Stomach (tissue), 8 donors: ENCODE measurements at regions not wholly inside any gene's neighbourhood (a gene's known extent, or its start where the extent isn't known, plus 50 kb on each side); places are given as distances from the start of the nearest gene placed in this dataset.

ENCODE experiments used
- DNase-seq, 2 donors: peaks; one replicate each; pipeline versions ENCODE4 v3.0.0 to v3.0.0-alpha.2; 2013 to 2019
- H3K27ac ChIP-seq, 5 donors: fragments of 200-600 bp in 4 of 5; sonication (generic) in 4 of 5; one replicate each; pipeline ENCODE4 v1.5.1; 2013 to 2019; ENCODE audit warnings: mild to moderate bottlenecking in 1 of 5, moderate library complexity in 1 of 5
- H3K27me3 ChIP-seq, 3 donors: fragments of 200-600 bp; sonication (generic); one replicate each; pipeline ENCODE4 v1.5.1; 2017 to 2019; ENCODE audit warnings: mixed run types in 1 of 3
- H3K36me3 ChIP-seq, 4 donors: fragments of 200-600 bp; sonication (generic); 1 replicate in 3 of 4; 2 replicates in 1 of 4; pipeline ENCODE4 v1.5.1; 2016 to 2019
- H3K4me1 ChIP-seq, 4 donors: fragments of 200-600 bp; sonication (generic); one replicate each; pipeline ENCODE4 v1.5.1; 2016 to 2019
- H3K4me3 ChIP-seq, 4 donors: fragments of 200-600 bp; sonication (generic) in 3 of 4; one replicate each; pipeline ENCODE4 v1.5.1; 2016 to 2019; ENCODE audit warnings: mild to moderate bottlenecking in 1 of 4
- H3K9me3 ChIP-seq, 4 donors: fragments of 200-600 bp; sonication (generic); one replicate each; pipeline ENCODE4 v1.5.1; 2016 to 2019
- CTCF ChIP-seq, 7 experiments: fragments of 450-650 bp in 4 of 7; fragments of 200-600 bp in 3 of 7; sonication (generic) in 3 of 7; IDR thresholded peaks; one replicate each; pipeline ENCODE4 v1.5.1; 2016 to 2019; ENCODE audit warnings: antibody characterized with exemption in 7 of 7, control low read depth in 2 of 7, mild to moderate bottlenecking in 1 of 7
- EP300 ChIP-seq: sonication (generic); formaldehyde crosslinking; IDR thresholded peaks from one replicate; pipeline ENCODE4 v1.6.1; 2017; ENCODE audit warnings: antibody characterized with exemption
- POLR2A ChIP-seq, 4 donors: fragments of 450-650 bp; IDR thresholded peaks; one replicate each; pipeline ENCODE4 v1.6.1; 2016; ENCODE audit warnings: antibody characterized with exemption in 4 of 4, control low read depth in 2 of 4, mild to moderate bottlenecking in 1 of 4, moderate library complexity in 1 of 4
- POLR2AphosphoS5 ChIP-seq, 3 donors: sonication (generic); formaldehyde crosslinking; IDR thresholded peaks; one replicate each; pipeline ENCODE4 v1.6.1; 2016; ENCODE audit warnings: antibody characterized with exemption in 3 of 3
- WGBS, 5 donors: extraction: QIAGEN DNeasy Blood & Tissue Kit in 3 of 5; methylation state at CpG; one replicate each; pipeline versions ENCODE4 v1.1.5 to v1.1.7; 2013 to 2018; 5-methylcytosine and 5-hydroxymethylcytosine counted together
- intact Hi-C: fragments of 100-400 bp; cut with DNase I; formaldehyde crosslinking; loops from one replicate; pipeline ENCODE4 v1.15.1; 2023; ENCODE audit warnings: low total_unique reads
- donor health status: healthy with polysubstance abuse.
- donor health status: Bipolar disorder and iron deficiency.
- donor health status: healthy.

DNA sequence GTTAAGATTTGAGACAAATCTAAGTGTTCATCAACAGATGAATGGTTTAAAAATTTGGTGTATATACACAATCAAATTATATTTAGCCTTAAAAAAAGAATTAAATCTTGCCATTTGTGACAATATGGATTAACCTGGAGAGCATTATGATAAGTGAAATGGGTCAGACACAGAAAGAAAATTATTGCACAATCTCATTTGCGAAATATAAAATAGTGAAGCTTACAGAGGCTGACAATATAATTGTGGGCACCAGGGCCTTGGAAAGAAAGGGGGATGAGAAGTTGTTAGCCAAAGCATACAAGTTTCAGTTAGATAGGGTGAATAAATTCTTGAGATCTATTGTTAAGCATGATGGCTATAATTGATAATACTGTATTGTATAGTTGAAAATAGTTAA is 883.0 kb downstream of the TECRL start:
- H3K4me3 ChIP-seq = no peak overlapping the region
- no peaks in the 10 kb centered on the region for H3K36me3 ChIP-seq
- TF ChIP-seq CTCF (IDR thresholded peaks at IDR 0.05) (no peak), POLR2A (IDR thresholded peaks at IDR 0.05) (no peak), POLR2AphosphoS5 (IDR thresholded peaks at IDR 0.05) (no peak), EP300 (no peak)
- H3K27me3 ChIP-seq = no peaks in the 10 kb centered on the region
- no peak overlapping the region for H3K27ac ChIP-seq
- DNase-seq = no peak
- 88 to 98% (median 91%) methylated on average over 1 of the region's 1 CpG for WGBS, 5 donors
- H3K9me3 ChIP-seq = peaks cover 0 to 7% (median 6%) of the 10 kb centered on the region in 4 donors
- intact Hi-C loops = no loop called here
- H3K4me1 ChIP-seq = no peaks in the 10 kb centered on the region

DNA sequence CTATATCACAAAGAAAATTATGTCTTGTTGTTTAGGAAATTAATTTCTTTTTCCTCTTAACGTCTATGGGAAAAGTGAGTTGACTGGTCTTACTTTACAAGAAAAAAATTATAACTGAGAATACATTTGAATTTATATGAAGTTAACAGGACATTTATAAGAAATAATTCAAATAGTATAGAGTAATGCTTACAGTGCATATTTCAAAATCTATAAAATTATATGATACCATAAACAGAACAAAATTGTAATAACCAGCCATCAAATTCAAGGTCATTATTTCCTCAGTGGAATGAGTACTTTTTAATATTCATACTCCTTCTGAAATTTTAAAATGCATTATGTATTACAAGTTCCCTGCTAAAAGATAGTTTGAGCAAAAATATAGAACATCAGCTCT is 884.5 kb downstream of the TECRL start:
- Histone ChIP-seq H3K36me3 (no peaks in the 10 kb centered on the region), H3K4me3 (no peak overlapping the region), H3K4me1 (no peaks in the 10 kb centered on the region), H3K9me3 (peaks cover 0 to 12% (median 10%) of the 10 kb centered on the region in 4 donors), H3K27ac (no peak overlapping the region), H3K27me3 (no peaks in the 10 kb centered on the region)
- WGBS, 5 donors = 61 to 81% (median 70%) methylated on average over 1 of the region's 1 CpG
- intact Hi-C loops = no loop called here
- DNase-seq = no peak
- TF ChIP-seq POLR2AphosphoS5 (IDR thresholded peaks at IDR 0.05) (no peak), POLR2A (IDR thresholded peaks at IDR 0.05) (no peak), EP300 (no peak), CTCF (IDR thresholded peaks at IDR 0.05) (no peak)

GRCh38 chr4:63505714-63506460 is 903.4 kb downstream of the TECRL start:
- no peak for DNase-seq
- peaks cover 0 to 18% (median 6%) of the 10 kb centered on the region in 4 donors for H3K9me3 ChIP-seq
- H3K27me3 ChIP-seq = no peaks in the 10 kb centered on the region
- H3K4me3 ChIP-seq = no peak overlapping the region
- no peaks in the 10 kb centered on the region for H3K36me3 ChIP-seq
- H3K27ac ChIP-seq = no peak overlapping the region
- intact Hi-C loops = no loop called here
- WGBS, 5 donors = 56 to 85% (median 83%) methylated on average over 1 to 2 of the region's 2 CpGs
- TF ChIP-seq EP300 (no peak), CTCF (IDR thresholded peaks at IDR 0.05) (no peak), POLR2AphosphoS5 (IDR thresholded peaks at IDR 0.05) (no peak), POLR2A (IDR thresholded peaks at IDR 0.05) (no peak)
- H3K4me1 ChIP-seq = no peaks in the 10 kb centered on the region

DNA sequence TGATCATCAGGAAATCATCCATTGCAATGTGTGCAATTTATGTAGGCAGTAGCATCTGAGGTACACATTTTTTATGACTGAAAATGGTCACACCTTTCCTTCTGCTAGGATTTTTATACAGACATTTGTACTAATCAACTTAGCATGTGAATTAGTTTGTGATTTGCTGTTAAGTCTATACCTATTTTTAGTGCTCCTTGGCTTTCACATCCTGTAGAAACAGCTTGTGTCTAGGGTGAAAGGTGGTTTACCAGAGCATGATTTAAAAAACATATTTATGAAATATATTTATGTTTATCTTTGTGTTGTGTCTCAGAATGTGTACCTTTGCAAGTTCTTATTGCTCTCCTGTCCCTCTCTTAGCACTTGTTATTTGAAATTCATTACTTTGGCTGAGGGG is 916.0 kb downstream of the TECRL start:
- H3K4me3 ChIP-seq = no peak overlapping the region
- intact Hi-C loops = no loop called here
- H3K36me3 ChIP-seq = no peaks in the 10 kb centered on the region
- H3K27me3 ChIP-seq = no peaks in the 10 kb centered on the region
- TF ChIP-seq POLR2AphosphoS5 (IDR thresholded peaks at IDR 0.05) (no peak), CTCF (IDR thresholded peaks at IDR 0.05) (no peak), EP300 (no peak), POLR2A (IDR thresholded peaks at IDR 0.05) (no peak)
- no peaks in the 10 kb centered on the region for H3K4me1 ChIP-seq
- no peak for DNase-seq
- H3K9me3 ChIP-seq = peaks cover 0 to 10% (median 0%) of the 10 kb centered on the region in 4 donors
- no peak overlapping the region for H3K27ac ChIP-seq
